Embryonic facial prominence (tissue), 1 donor: ENCODE measurements at regions not wholly inside any gene's neighbourhood (a gene's known extent, or its start where the extent isn't known, plus 50 kb on each side); places are given as distances from the start of the nearest gene placed in this dataset.

ENCODE experiments used
- DNase-seq: peaks from one replicate; pipeline ENCODE4 v3.0.0-alpha.2; 2016; ENCODE audit errors: extremely low spot score

GRCh38 chr15:62742409-62743171, 300.0 kb upstream of the TPM1 start:
- DNase-seq: peak; percentile 82

GRCh38 chr15:62745621-62746225, 296.8 kb upstream of the TPM1 start:
- DNase-seq: no peak

- DNase-seq: no peak
Measured at GRCh38 chr15:62748196-62748595, 294.4 kb upstream of the TPM1 start.

- DNase-seq: no peak
Measured at GRCh38 chr15:62749036-62749815, 293.3 kb upstream of the TPM1 start.

GRCh38 chr15:62750471-62750870, 292.1 kb upstream of the TPM1 start:
- DNase-seq: no peak

GRCh38 chr15:62752657-62753517, 289.7 kb upstream of the TPM1 start:
- no peak for DNase-seq

- no peak for DNase-seq
Measured at GRCh38 chr15:62753518-62754221, 288.9 kb upstream of the TPM1 start.

- DNase-seq: no peak
Measured at GRCh38 chr15:62756326-62756994, 286.1 kb upstream of the TPM1 start.

- no peak for DNase-seq
Measured at GRCh38 chr15:62756995-62757360, 285.6 kb upstream of the TPM1 start.

GRCh38 chr15:62757535-62757934, 285.0 kb upstream of the TPM1 start:
- no peak for DNase-seq

- DNase-seq: peak; percentile 32
Measured at GRCh38 chr15:62758126-62758951, 284.2 kb upstream of the TPM1 start.

GRCh38 chr15:62758952-62759349, 283.6 kb upstream of the TPM1 start:
- DNase-seq: no peak

- DNase-seq: no peak
Measured at GRCh38 chr15:62760538-62760937, 282.0 kb upstream of the TPM1 start.

GRCh38 chr15:62765916-62766315, 276.6 kb upstream of the TPM1 start:
- no peak for DNase-seq

- no peak for DNase-seq
Measured at GRCh38 chr15:62766599-62766998, 275.9 kb upstream of the TPM1 start.

GRCh38 chr15:62769604-62770003, 272.9 kb upstream of the TPM1 start:
- no peak for DNase-seq

GRCh38 chr15:62770111-62770660, 272.4 kb upstream of the TPM1 start:
- DNase-seq: no peak

GRCh38 chr15:62770752-62771151, 271.8 kb upstream of the TPM1 start:
- no peak for DNase-seq

GRCh38 chr15:62771234-62771633, 271.3 kb upstream of the TPM1 start:
- no peak for DNase-seq
